HEK293T (cell line): ENCODE measurements at regions not wholly inside any gene's neighbourhood (a gene's known extent, or its start where the extent isn't known, plus 50 kb on each side); places are given as distances from the start of the nearest gene placed in this dataset.

Experiments used
- ARNT ChIP-seq: fragments of 450-650 bp; IDR thresholded peaks from 2 replicates; pipeline ENCODE4 v1.6.1; 2017; ENCODE audit warnings: mild to moderate bottlenecking
- BHLHE40 ChIP-seq: fragments of 450-650 bp; IDR thresholded peaks from 2 replicates; pipeline ENCODE4 v1.6.1; 2016; ENCODE audit warnings: mild to moderate bottlenecking, moderate library complexity, borderline replicate concordance
- ELF4 ChIP-seq: fragments of 450-650 bp; IDR thresholded peaks from 2 replicates; pipeline ENCODE4 v1.6.1; 2017; ENCODE audit warnings: antibody characterized with exemption
- FOXA1 ChIP-seq: fragments of 450-650 bp; IDR thresholded peaks from 2 replicates; pipeline ENCODE4 v1.6.1; 2016; ENCODE audit warnings: mild to moderate bottlenecking
- PKNOX1 ChIP-seq: fragments of 450-650 bp; IDR thresholded peaks from 2 replicates; pipeline ENCODE4 v1.6.1; 2016
- SP1 ChIP-seq: fragments of 450-650 bp; IDR thresholded peaks from 2 replicates; pipeline ENCODE4 v1.6.1; 2017
- SUZ12 ChIP-seq: fragments of 450-650 bp; IDR thresholded peaks from 2 replicates; pipeline ENCODE4 v1.6.1; 2016; ENCODE audit warnings: mild to moderate bottlenecking
- ZNF384 ChIP-seq: fragments of 450-650 bp; IDR thresholded peaks from 2 replicates; pipeline ENCODE4 v1.6.1; 2016

GRCh38 chr4:45317276-45317675 is 590.9 kb upstream of the GNPDA2 start:
- TF ChIP-seq BHLHE40 = no peak
- no peak for TF ChIP-seq SUZ12
- TF ChIP-seq SP1 = no peak
- no peak for TF ChIP-seq ZNF384
- TF ChIP-seq ARNT = no peak
- no peak for TF ChIP-seq PKNOX1
- TF ChIP-seq FOXA1 = no peak
- no peak for TF ChIP-seq ELF4
